ENCODE measurements at regions not wholly inside any gene's neighbourhood (a gene's known extent, or its start where the extent isn't known, plus 50 kb on each side); places are given as distances from the start of the nearest gene placed in this dataset.

- in situ Hi-C loops (cut with HindIII; ENCODE audit: low pct_ligation_motif_present, low sequenced_read_pairs): no loop called here
- TF ChIP-seq, protein P1, sequence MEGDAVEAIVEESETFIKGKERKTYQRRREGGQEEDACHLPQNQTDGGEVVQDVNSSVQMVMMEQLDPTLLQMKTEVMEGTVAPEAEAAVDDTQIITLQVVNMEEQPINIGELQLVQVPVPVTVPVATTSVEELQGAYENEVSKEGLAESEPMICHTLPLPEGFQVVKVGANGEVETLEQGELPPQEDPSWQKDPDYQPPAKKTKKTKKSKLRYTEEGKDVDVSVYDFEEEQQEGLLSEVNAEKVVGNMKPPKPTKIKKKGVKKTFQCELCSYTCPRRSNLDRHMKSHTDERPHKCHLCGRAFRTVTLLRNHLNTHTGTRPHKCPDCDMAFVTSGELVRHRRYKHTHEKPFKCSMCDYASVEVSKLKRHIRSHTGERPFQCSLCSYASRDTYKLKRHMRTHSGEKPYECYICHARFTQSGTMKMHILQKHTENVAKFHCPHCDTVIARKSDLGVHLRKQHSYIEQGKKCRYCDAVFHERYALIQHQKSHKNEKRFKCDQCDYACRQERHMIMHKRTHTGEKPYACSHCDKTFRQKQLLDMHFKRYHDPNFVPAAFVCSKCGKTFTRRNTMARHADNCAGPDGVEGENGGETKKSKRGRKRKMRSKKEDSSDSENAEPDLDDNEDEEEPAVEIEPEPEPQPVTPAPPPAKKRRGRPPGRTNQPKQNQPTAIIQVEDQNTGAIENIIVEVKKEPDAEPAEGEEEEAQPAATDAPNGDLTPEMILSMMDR (IDR thresholded peaks at IDR 0.05; ENCODE audit: low read depth, low read length, missing control alignments): no peak
Measured at GRCh38 chr14:87492561-87492960, 500.4 kb downstream of the GALC start.

DNA sequence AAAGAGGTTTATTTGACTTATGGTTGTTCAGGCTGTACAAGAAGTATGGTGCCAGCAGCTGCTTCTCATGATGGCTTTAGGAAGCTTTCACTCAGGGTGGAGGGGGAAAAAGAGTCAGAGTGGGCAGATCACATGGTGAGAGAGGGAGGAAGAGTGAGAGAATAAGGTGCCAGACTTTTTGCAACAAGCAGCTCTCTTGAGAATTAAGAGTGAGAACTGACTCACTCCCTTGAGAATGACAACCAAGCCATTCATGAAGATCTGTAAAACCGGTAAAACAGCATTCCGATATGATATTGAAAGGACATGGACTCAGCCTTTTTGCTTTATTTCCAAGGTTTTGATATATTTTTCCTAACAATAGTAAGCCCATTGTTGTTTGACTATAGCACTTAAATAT, 501.2 kb downstream of the GALC start:
- no peak overlapping the region for H3K27ac ChIP-seq

More at GRCh38 chr14:87492561-87492960, 500.4 kb downstream of the GALC start:
- DNase-seq: no peak
- Histone ChIP-seq H3K27ac (no peak overlapping the region), H3K4me3 (ENCODE audit: low read depth, low read length) (no peak overlapping the region), H3K27me3 (replicated peaks) (no peaks in the 10 kb centered on the region), H3K36me3 (replicated peaks) (no peaks in the 10 kb centered on the region)

DNA sequence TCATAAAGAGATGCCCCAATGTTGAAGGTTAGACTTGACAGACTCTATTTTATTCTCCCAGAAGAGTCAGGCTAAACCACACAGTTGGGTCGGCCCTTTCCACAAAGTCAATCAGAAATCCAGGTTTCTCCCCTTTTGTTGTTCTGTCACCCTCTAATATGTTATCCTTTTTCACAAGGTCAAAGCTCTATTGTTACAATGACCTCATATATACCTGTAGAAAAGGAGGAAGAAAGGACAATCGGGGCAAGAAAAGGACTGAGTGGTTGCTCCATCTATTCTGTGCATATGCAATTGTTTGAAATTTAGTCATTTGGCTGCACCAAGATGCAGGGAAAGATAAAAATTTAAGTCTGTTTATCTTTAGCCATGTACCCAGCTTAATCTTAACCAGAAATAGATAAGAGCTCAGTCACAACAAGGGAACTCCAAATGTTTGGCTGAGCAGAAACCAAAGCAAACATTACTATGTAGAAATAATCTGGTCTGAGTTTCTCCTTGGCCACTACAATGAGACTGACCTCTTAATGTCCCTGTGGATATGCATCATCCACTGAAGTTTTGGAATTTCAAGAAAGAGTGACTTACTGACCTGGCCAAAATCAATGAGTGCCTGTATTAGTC, 503.7 kb downstream of the GALC start:
- Histone ChIP-seq H3K4me3 (ENCODE audit: low read depth, low read length) (no peak overlapping the region), H3K27ac (no peak overlapping the region), H3K36me3 (replicated peaks) (no peaks in the 10 kb centered on the region), H3K27me3 (replicated peaks) (no peaks in the 10 kb centered on the region)
- no peak for DNase-seq
- TF ChIP-seq, protein P1 (IDR thresholded peaks at IDR 0.05; ENCODE audit: low read depth, low read length, missing control alignments): no peak
- in situ Hi-C loops (cut with HindIII; ENCODE audit: low pct_ligation_motif_present, low sequenced_read_pairs): no loop called here

More for the DNA sequence above, 501.2 kb downstream of the GALC start:
- in situ Hi-C loops (cut with HindIII; ENCODE audit: low pct_ligation_motif_present, low sequenced_read_pairs): no loop called here
- no peak for DNase-seq
- TF ChIP-seq, protein P1 (IDR thresholded peaks at IDR 0.05; ENCODE audit: low read depth, low read length, missing control alignments): no peak
- Histone ChIP-seq H3K27me3 (replicated peaks) (no peaks in the 10 kb centered on the region), H3K4me3 (ENCODE audit: low read depth, low read length) (no peak overlapping the region), H3K36me3 (replicated peaks) (no peaks in the 10 kb centered on the region)

GRCh38 chr14:87483271-87484260, 509.4 kb downstream of the GALC start:
- no peak overlapping the region for H3K27ac ChIP-seq
- no peaks in the 10 kb centered on the region for H3K27me3 ChIP-seq (replicated peaks)
- H3K36me3 ChIP-seq (replicated peaks): no peaks in the 10 kb centered on the region
- peak; percentile 1 for DNase-seq
- TF ChIP-seq, protein P1 (IDR thresholded peaks at IDR 0.05; ENCODE audit: low read depth, low read length, missing control alignments): no peak
- H3K4me3 ChIP-seq (ENCODE audit: low read depth, low read length): no peak overlapping the region
- in situ Hi-C loops (cut with HindIII; ENCODE audit: low pct_ligation_motif_present, low sequenced_read_pairs): no loop called here

- DNase-seq: no peak
- no peak overlapping the region for H3K4me3 ChIP-seq (ENCODE audit: low read depth, low read length)
- in situ Hi-C loops (cut with HindIII; ENCODE audit: low pct_ligation_motif_present, low sequenced_read_pairs): no loop called here
Measured at GRCh38 chr14:87468531-87468930, 524.5 kb downstream of the GALC start.

More at GRCh38 chr14:87468531-87468930, 524.5 kb downstream of the GALC start:
- Histone ChIP-seq H3K27me3 (replicated peaks) (no peaks in the 10 kb centered on the region), H3K27ac (no peak overlapping the region), H3K36me3 (replicated peaks) (no peaks in the 10 kb centered on the region)
- TF ChIP-seq, protein P1 (IDR thresholded peaks at IDR 0.05; ENCODE audit: low read depth, low read length, missing control alignments): no peak
